Astrocyte (in vitro differentiated cells and primary cell): ENCODE measurements at regions not wholly inside any gene's neighbourhood (a gene's known extent, or its start where the extent isn't known, plus 50 kb on each side); places are given as distances from the start of the nearest gene placed in this dataset.

ENCODE experiments used
- DNase-seq: peaks from one replicate; pipeline ENCODE4 v3.0.0-alpha.2; 2010; ENCODE audit warnings: low read depth
- FAIRE-seq: peaks from 2 replicates; lab custom pipeline; 2011; peaks lifted over from hg19 to GRCh38; lab: Jason Lieb, UNC
- H2AFZ ChIP-seq: 2 replicates; pipeline ENCODE4 v1.6.0; 2012; ENCODE audit warnings: low read depth, low read length, inconsistent platforms
- H3K27ac ChIP-seq: 2 replicates; pipeline ENCODE4 v1.5.1; 2011; ENCODE audit warnings: low read depth, low read length, inconsistent platforms
- H3K27me3 ChIP-seq: 2 replicates; pipeline ENCODE4 v1.6.0; 2011; ENCODE audit warnings: low read length, inconsistent platforms; ENCODE audit not compliant: insufficient read depth
- H3K36me3 ChIP-seq: 2 replicates; pipeline ENCODE4 v1.5.1; 2011; ENCODE audit warnings: low read length, inconsistent platforms; ENCODE audit not compliant: insufficient read depth
- H3K4me1 ChIP-seq: 2 replicates; pipeline ENCODE4 v1.5.1; 2011; ENCODE audit warnings: low read length, inconsistent platforms; ENCODE audit not compliant: insufficient read depth
- H3K4me2 ChIP-seq: 2 replicates; pipeline ENCODE4 v1.6.0; 2012; ENCODE audit warnings: low read length, inconsistent platforms
- H3K4me3 ChIP-seq: 2 replicates; pipeline ENCODE4 v1.5.1; 2011; ENCODE audit warnings: low read depth, mild to moderate bottlenecking, low read length, inconsistent platforms; ENCODE audit not compliant: insufficient read depth
- H3K79me2 ChIP-seq: 2 replicates; pipeline ENCODE4 v1.6.0; 2012; ENCODE audit warnings: mild to moderate bottlenecking, low read length, inconsistent platforms; ENCODE audit not compliant: insufficient read depth
- H3K9ac ChIP-seq: 2 replicates; pipeline ENCODE4 v1.6.0; 2012; ENCODE audit warnings: mild to moderate bottlenecking, low read length, inconsistent platforms
- H3K9me3 ChIP-seq: 2 replicates; pipeline ENCODE4 v1.5.1; 2012; ENCODE audit warnings: low read depth, mild to moderate bottlenecking, low read length, inconsistent platforms; ENCODE audit not compliant: insufficient read depth
- H4K20me1 ChIP-seq: 2 replicates; pipeline ENCODE4 v1.6.0; 2012; ENCODE audit warnings: low read length, inconsistent platforms; ENCODE audit not compliant: insufficient read depth
- H3K27ac Mint-ChIP-seq: one replicate; pipeline ENCODE4 v1.8.0; 2021; ENCODE audit warnings: mild to moderate bottlenecking, mixed read lengths; ENCODE audit not compliant: unreplicated experiment
- H3K27me3 Mint-ChIP-seq: one replicate; pipeline ENCODE4 v1.8.0; 2021; ENCODE audit warnings: low read depth, mixed read lengths; ENCODE audit not compliant: unreplicated experiment
- H3K36me3 Mint-ChIP-seq: one replicate; pipeline ENCODE4 v1.8.0; 2021; ENCODE audit warnings: low read depth, mixed read lengths; ENCODE audit not compliant: unreplicated experiment
- H3K4me1 Mint-ChIP-seq: one replicate; pipeline ENCODE4 v1.8.0; 2021; ENCODE audit warnings: low read depth, mixed read lengths; ENCODE audit not compliant: unreplicated experiment
- H3K4me3 Mint-ChIP-seq: one replicate; pipeline ENCODE4 v1.8.0; 2021; ENCODE audit warnings: mild to moderate bottlenecking, moderate library complexity, mixed read lengths; ENCODE audit not compliant: unreplicated experiment
- H3K9me3 Mint-ChIP-seq: one replicate; pipeline ENCODE4 v1.8.0; 2021; ENCODE audit warnings: mild to moderate bottlenecking, mixed read lengths; ENCODE audit not compliant: unreplicated experiment
- EZH2 ChIP-seq: IDR thresholded peaks from 2 replicates; pipeline ENCODE4 v1.6.1; 2012; ENCODE audit warnings: mild to moderate bottlenecking, low read length, inconsistent platforms; ENCODE audit not compliant: insufficient read depth
- TF ChIP-seq, protein P1 (sequence below): IDR thresholded peaks from 2 replicates; pipeline ENCODE4 v1.5.1; 2011; ENCODE audit warnings: low read depth, mild to moderate bottlenecking, inconsistent platforms, low read length, moderate library complexity; ENCODE audit not compliant: insufficient read depth

- Histone ChIP-seq H3K4me1 (no peaks in the 10 kb centered on the region), H3K36me3 (no peaks in the 10 kb centered on the region), H2AFZ (no peak overlapping the region), H4K20me1 (no peaks in the 10 kb centered on the region), H3K9ac (no peak overlapping the region), H3K79me2 (no peaks in the 10 kb centered on the region), H3K27me3 (no peaks in the 10 kb centered on the region), H3K4me3 (no peak overlapping the region), H3K27ac (no peak overlapping the region), H3K9me3 (peaks cover 5% of the 10 kb centered on the region), H3K4me2 (no peak overlapping the region)
- Mint-ChIP-seq H3K36me3 (peaks cover 3% of the 10 kb centered on the region), H3K4me3 (no peak overlapping the region), H3K4me1 (no peaks in the 10 kb centered on the region), H3K27me3 (peaks cover under 1% of the 10 kb centered on the region), H3K27ac (no peak overlapping the region), H3K9me3 (peaks cover 10% of the 10 kb centered on the region)
- no peak for TF ChIP-seq EZH2
- TF ChIP-seq, protein P1, sequence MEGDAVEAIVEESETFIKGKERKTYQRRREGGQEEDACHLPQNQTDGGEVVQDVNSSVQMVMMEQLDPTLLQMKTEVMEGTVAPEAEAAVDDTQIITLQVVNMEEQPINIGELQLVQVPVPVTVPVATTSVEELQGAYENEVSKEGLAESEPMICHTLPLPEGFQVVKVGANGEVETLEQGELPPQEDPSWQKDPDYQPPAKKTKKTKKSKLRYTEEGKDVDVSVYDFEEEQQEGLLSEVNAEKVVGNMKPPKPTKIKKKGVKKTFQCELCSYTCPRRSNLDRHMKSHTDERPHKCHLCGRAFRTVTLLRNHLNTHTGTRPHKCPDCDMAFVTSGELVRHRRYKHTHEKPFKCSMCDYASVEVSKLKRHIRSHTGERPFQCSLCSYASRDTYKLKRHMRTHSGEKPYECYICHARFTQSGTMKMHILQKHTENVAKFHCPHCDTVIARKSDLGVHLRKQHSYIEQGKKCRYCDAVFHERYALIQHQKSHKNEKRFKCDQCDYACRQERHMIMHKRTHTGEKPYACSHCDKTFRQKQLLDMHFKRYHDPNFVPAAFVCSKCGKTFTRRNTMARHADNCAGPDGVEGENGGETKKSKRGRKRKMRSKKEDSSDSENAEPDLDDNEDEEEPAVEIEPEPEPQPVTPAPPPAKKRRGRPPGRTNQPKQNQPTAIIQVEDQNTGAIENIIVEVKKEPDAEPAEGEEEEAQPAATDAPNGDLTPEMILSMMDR = no peak
- no peak for DNase-seq
- FAIRE-seq = no peak
Observed at GRCh38 chr1:104456724-104457123, 707.0 kb downstream of the AMY1C start.

- Histone ChIP-seq H3K27me3 (no peaks in the 10 kb centered on the region), H3K36me3 (no peaks in the 10 kb centered on the region), H2AFZ (no peak overlapping the region), H3K79me2 (no peaks in the 10 kb centered on the region), H3K9ac (no peak overlapping the region), H3K4me1 (no peaks in the 10 kb centered on the region), H3K4me3 (no peak overlapping the region), H4K20me1 (no peaks in the 10 kb centered on the region), H3K27ac (no peak overlapping the region), H3K4me2 (no peak overlapping the region), H3K9me3 (peaks cover 8% of the 10 kb centered on the region)
- no peak overlapping the region for H3K27ac Mint-ChIP-seq
- peaks cover 10% of the 10 kb centered on the region for H3K9me3 Mint-ChIP-seq
- DNase-seq (no peak), FAIRE-seq (no peak)
- no peak for TF ChIP-seq EZH2
- TF ChIP-seq, protein P1 = no peak
- no peaks in the 10 kb centered on the region for H3K27me3 Mint-ChIP-seq
- no peak overlapping the region for H3K4me3 Mint-ChIP-seq
- H3K36me3 Mint-ChIP-seq = no peaks in the 10 kb centered on the region
- no peaks in the 10 kb centered on the region for H3K4me1 Mint-ChIP-seq
Observed at GRCh38 chr1:104459886-104460285, 710.2 kb downstream of the AMY1C start.

DNA sequence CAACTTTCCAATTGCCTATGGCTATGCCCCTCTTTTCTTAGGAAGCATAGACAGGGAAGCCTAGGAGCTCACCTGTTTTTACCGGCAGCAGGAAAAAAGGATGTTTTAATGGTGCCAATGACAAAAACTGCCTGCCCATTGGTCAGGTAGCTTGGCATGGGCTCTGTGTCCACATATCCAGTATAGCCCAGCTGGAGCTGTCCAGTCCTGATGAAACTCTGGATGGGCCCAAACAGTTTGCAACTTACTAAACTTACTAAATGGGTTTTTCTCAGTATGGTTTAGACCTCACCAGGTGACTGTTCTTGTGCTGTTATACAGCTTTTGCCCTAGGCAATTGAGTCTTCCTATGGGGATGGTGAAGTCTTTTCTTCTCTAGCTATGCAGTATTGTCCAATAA, 711.2 kb downstream of the AMY1C start:
- no peaks in the 10 kb centered on the region for H3K36me3 ChIP-seq
- peaks cover 8% of the 10 kb centered on the region for H3K9me3 ChIP-seq
- peaks cover 4% of the 10 kb centered on the region for H3K27me3 Mint-ChIP-seq
- DNase-seq = no peak
- no peak overlapping the region for H3K27ac ChIP-seq
- H2AFZ ChIP-seq = no peak overlapping the region
- H3K4me3 ChIP-seq = no peak overlapping the region
- no peaks in the 10 kb centered on the region for H3K27me3 ChIP-seq
- H3K4me3 Mint-ChIP-seq = no peak overlapping the region
- no peak overlapping the region for H3K4me2 ChIP-seq
- no peaks in the 10 kb centered on the region for H3K79me2 ChIP-seq
- H3K27ac Mint-ChIP-seq = no peak overlapping the region
- H4K20me1 ChIP-seq = no peaks in the 10 kb centered on the region
- H3K4me1 ChIP-seq = no peaks in the 10 kb centered on the region
- peaks cover 8% of the 10 kb centered on the region for H3K9me3 Mint-ChIP-seq
- TF ChIP-seq, protein P1 = no peak
- TF ChIP-seq EZH2 = no peak
- H3K36me3 Mint-ChIP-seq = no peaks in the 10 kb centered on the region
- H3K9ac ChIP-seq = no peak overlapping the region
- FAIRE-seq = no peak
- no peaks in the 10 kb centered on the region for H3K4me1 Mint-ChIP-seq
